GM21447 (cell line): ENCODE measurements at regions not wholly inside any gene's neighbourhood (a gene's known extent, or its start where the extent isn't known, plus 50 kb on each side); places are given as distances from the start of the nearest gene placed in this dataset.

Experiments
- ATAC-seq: cut with Tn5 transposase; IDR thresholded peaks from one replicate; pipeline ENCODE4 v1.9.1; 2021; ENCODE audit not compliant: unreplicated experiment

GRCh38 chr1:55700359-55701130 lies 485.4 kb upstream of the USP24 start:
- no peak for ATAC-seq

- ATAC-seq, result no peak
Measured at GRCh38 chr1:55699228-55699627, 484.1 kb upstream of the USP24 start.

GRCh38 chr1:55697997-55698535 lies 482.9 kb upstream of the USP24 start:
- ATAC-seq, result no peak

GRCh38 chr1:55696891-55697290 lies 481.7 kb upstream of the USP24 start:
- no peak for ATAC-seq

GRCh38 chr1:55696181-55696754 lies 481.1 kb upstream of the USP24 start:
- ATAC-seq, result no peak

- no peak for ATAC-seq
Measured at GRCh38 chr1:55695552-55695951, 480.4 kb upstream of the USP24 start.

GRCh38 chr1:55695151-55695550 lies 480.0 kb upstream of the USP24 start:
- ATAC-seq, result no peak

GRCh38 chr1:55694310-55694801 lies 479.2 kb upstream of the USP24 start:
- no peak for ATAC-seq

GRCh38 chr1:55692726-55693125 lies 477.6 kb upstream of the USP24 start:
- ATAC-seq, result no peak

- ATAC-seq, result no peak
Measured at GRCh38 chr1:55690366-55690765, 475.2 kb upstream of the USP24 start.

GRCh38 chr1:55689800-55690199 lies 474.6 kb upstream of the USP24 start:
- ATAC-seq, result no peak

- ATAC-seq, result no peak
Measured at GRCh38 chr1:55685560-55685959, 470.4 kb upstream of the USP24 start.

- no peak for ATAC-seq
Measured at GRCh38 chr1:55684131-55684650, 469.0 kb upstream of the USP24 start.

GRCh38 chr1:55682198-55682597 lies 467.0 kb upstream of the USP24 start:
- no peak for ATAC-seq

- ATAC-seq, result no peak
Measured at GRCh38 chr1:55679971-55680370, 464.8 kb upstream of the USP24 start.

- ATAC-seq, result no peak
Measured at GRCh38 chr1:55673416-55673815, 458.3 kb upstream of the USP24 start.

GRCh38 chr1:55670331-55671082 lies 455.3 kb upstream of the USP24 start:
- no peak for ATAC-seq

- no peak for ATAC-seq
Measured at GRCh38 chr1:55669293-55669692, 454.1 kb upstream of the USP24 start.

GRCh38 chr1:55662875-55663274 lies 447.7 kb upstream of the USP24 start:
- ATAC-seq, result no peak

GRCh38 chr1:55658917-55659316 lies 443.8 kb upstream of the USP24 start:
- ATAC-seq, result no peak

- no peak for ATAC-seq
Measured at GRCh38 chr1:55654750-55655149, 439.6 kb upstream of the USP24 start.
